PC-9 (cell line): ENCODE measurements at regions not wholly inside any gene's neighbourhood (a gene's known extent, or its start where the extent isn't known, plus 50 kb on each side); places are given as distances from the start of the nearest gene placed in this dataset.

Experiments
- EZH2 ChIP-seq: fragments of 200-600 bp; sonication (generic); IDR thresholded peaks from 2 replicates; pipeline ENCODE4 v1.8.0; 2017; ENCODE audit warnings: antibody characterized with exemption, low read depth
- TF ChIP-seq, protein P1 (sequence below): fragments of 200-600 bp; sonication (generic); conservative IDR thresholded peaks from 2 replicates; pipeline ENCODE4 v1.6.1; 2017; ENCODE audit warnings: mixed run types, antibody characterized with exemption, mild to moderate bottlenecking, moderate library complexity

DNA sequence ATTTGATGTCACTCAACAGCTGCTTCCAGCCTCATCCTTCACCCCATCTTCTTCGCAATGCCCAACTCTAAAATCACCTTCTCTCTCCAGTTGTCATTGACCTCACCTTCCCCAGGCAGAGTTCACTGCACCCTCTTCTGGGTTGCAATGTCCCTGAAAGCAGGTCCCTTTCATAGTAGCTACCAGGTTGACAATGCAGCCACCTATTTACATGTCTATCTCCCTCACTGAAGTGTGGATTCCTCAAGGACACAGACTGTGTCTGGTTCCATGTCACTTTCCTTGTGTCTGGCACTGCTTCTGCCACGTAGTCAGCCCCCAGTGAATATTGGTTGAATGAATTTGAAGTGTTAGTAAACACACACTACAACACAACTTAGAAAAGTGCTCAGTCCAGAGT is 445.5 kb upstream of the WWC1 start:
- TF ChIP-seq, protein P1, sequence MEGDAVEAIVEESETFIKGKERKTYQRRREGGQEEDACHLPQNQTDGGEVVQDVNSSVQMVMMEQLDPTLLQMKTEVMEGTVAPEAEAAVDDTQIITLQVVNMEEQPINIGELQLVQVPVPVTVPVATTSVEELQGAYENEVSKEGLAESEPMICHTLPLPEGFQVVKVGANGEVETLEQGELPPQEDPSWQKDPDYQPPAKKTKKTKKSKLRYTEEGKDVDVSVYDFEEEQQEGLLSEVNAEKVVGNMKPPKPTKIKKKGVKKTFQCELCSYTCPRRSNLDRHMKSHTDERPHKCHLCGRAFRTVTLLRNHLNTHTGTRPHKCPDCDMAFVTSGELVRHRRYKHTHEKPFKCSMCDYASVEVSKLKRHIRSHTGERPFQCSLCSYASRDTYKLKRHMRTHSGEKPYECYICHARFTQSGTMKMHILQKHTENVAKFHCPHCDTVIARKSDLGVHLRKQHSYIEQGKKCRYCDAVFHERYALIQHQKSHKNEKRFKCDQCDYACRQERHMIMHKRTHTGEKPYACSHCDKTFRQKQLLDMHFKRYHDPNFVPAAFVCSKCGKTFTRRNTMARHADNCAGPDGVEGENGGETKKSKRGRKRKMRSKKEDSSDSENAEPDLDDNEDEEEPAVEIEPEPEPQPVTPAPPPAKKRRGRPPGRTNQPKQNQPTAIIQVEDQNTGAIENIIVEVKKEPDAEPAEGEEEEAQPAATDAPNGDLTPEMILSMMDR = no peak
- no peak for TF ChIP-seq EZH2
